Endothelial cell of umbilical vein (primary cell): ENCODE measurements at regions not wholly inside any gene's neighbourhood (a gene's known extent, or its start where the extent isn't known, plus 50 kb on each side); places are given as distances from the start of the nearest gene placed in this dataset.

Source experiments
- BruUV-seq: library from RNA; stranded (reverse); fragments of 400-500 nt; replicated peaks from 2 replicates; lab custom pipeline; 2021; lab: Mats Ljungman, UMichigan
- CTCF ChIA-PET: fragments of 300-600, 350-600 bp; sonication (Branson Sonifier 250); formaldehyde crosslinking; loops from one replicate; lab custom pipeline; 2021; ENCODE audit warnings: antibody characterized with exemption, inconsistent platforms; lab: Charles Lee
- POLR2A ChIA-PET: fragments of 300-600, 350-600 bp; sonication (Branson Sonifier 250); formaldehyde crosslinking; loops from one replicate; lab custom pipeline; 2021; ENCODE audit warnings: antibody characterized with exemption, inconsistent platforms; lab: Charles Lee
- DNase-seq: peaks from one replicate; pipeline ENCODE4 v3.0.0-alpha.2; 2011; ENCODE audit warnings: low read depth, low spot score
- FAIRE-seq: peaks from 2 replicates; lab custom pipeline; 2011; peaks lifted over from hg19 to GRCh38; lab: Jason Lieb, UNC
- H2AFZ ChIP-seq: 2 replicates; pipeline ENCODE4 v1.6.0; 2012; ENCODE audit warnings: low read depth, low read length, control low read depth, inconsistent platforms
- H3K27ac ChIP-seq: 2 replicates; pipeline ENCODE4 v1.5.1; 2011; ENCODE audit warnings: low read depth, mild to moderate bottlenecking, control low read depth, low read length, moderate library complexity; ENCODE audit not compliant: insufficient read depth
- H3K27me3 ChIP-seq, 2 experiments: 2 replicates each; pipeline versions ENCODE4 v1.6.0 to v1.6.1; 2011; ENCODE audit warnings: low read length in 2 of 2, mixed read lengths in 1 of 2; ENCODE audit not compliant: control insufficient read depth in 2 of 2, insufficient read depth in 2 of 2
- H3K36me3 ChIP-seq, 2 experiments: 2 replicates in 1 of 2; 3 replicates in 1 of 2; pipeline ENCODE4 v1.5.1; 2011; ENCODE audit warnings: low read length in 2 of 2, mild to moderate bottlenecking in 1 of 2, moderate library complexity in 1 of 2; ENCODE audit not compliant: control insufficient read depth in 2 of 2, insufficient read depth in 2 of 2; ENCODE audit errors: extremely low read depth in 1 of 2
- H3K4me1 ChIP-seq: 3 replicates; pipeline ENCODE4 v1.5.1; 2011; ENCODE audit warnings: mild to moderate bottlenecking, low read length; ENCODE audit not compliant: control insufficient read depth, insufficient read depth; ENCODE audit errors: extremely low read depth
- H3K4me2 ChIP-seq: 2 replicates; pipeline ENCODE4 v1.6.1; 2011; ENCODE audit warnings: low read length, control low read depth, mixed read lengths; ENCODE audit not compliant: insufficient read depth
- H3K4me3 ChIP-seq, 3 experiments: fragments of 200-600 bp in 1 of 3; sonication (generic), shearing (Covaris generic) in 1 of 3; replicated peaks in 1 of 3; 2 replicates each; pipeline ENCODE4 v1.5.1; 2011 to 2016; ENCODE audit warnings: control low read depth in 3 of 3, low read length in 3 of 3, mild to moderate bottlenecking in 2 of 3, inconsistent platforms in 1 of 3, low read depth in 1 of 3, moderate library complexity in 1 of 3; ENCODE audit not compliant: insufficient read depth in 1 of 3
- H3K79me2 ChIP-seq: 2 replicates; pipeline ENCODE4 v1.6.0; 2012; ENCODE audit warnings: low read length, inconsistent platforms; ENCODE audit not compliant: control insufficient read depth, insufficient read depth
- H3K9ac ChIP-seq: replicated peaks from 2 replicates; pipeline ENCODE3; 2011; ENCODE audit warnings: low read length, control low read depth; ENCODE audit not compliant: insufficient read depth; ENCODE audit errors: extremely low read depth
- H3K9me1 ChIP-seq: replicated peaks from 3 replicates; pipeline ENCODE4 v1.6.0; 2011; ENCODE audit warnings: mild to moderate bottlenecking, low read length; ENCODE audit not compliant: control insufficient read depth, insufficient read depth; ENCODE audit errors: extremely low read depth
- H3K9me3 ChIP-seq: replicated peaks from 2 replicates; pipeline ENCODE4 v1.5.1; 2012; ENCODE audit warnings: low read length, inconsistent platforms; ENCODE audit not compliant: control insufficient read depth, insufficient read depth
- H4K20me1 ChIP-seq: replicated peaks from 2 replicates; pipeline ENCODE3; 2011; ENCODE audit warnings: mild to moderate bottlenecking, low read length; ENCODE audit not compliant: control insufficient read depth, insufficient read depth; ENCODE audit errors: extremely low read depth
- EZH2 ChIP-seq: IDR thresholded peaks from 2 replicates; pipeline ENCODE4 v1.6.1; 2012; ENCODE audit warnings: borderline replicate concordance, low read depth, mild to moderate bottlenecking, moderate library complexity, low read length, inconsistent platforms; ENCODE audit not compliant: severe bottlenecking
- FOS ChIP-seq: IDR thresholded peaks from 2 replicates; pipeline ENCODE4 v1.6.1; 2011; ENCODE audit warnings: mild to moderate bottlenecking, low read length, moderate library complexity, borderline replicate concordance; ENCODE audit not compliant: insufficient read depth
- GATA2 ChIP-seq: IDR thresholded peaks from 2 replicates; pipeline ENCODE4 v1.7.0; 2011; ENCODE audit warnings: low read depth, mild to moderate bottlenecking, moderate library complexity, mixed read lengths, low read length; ENCODE audit not compliant: insufficient read length, insufficient read depth
- JUN ChIP-seq: IDR thresholded peaks from 2 replicates; pipeline ENCODE4 v1.6.1; 2011; ENCODE audit warnings: borderline replicate concordance, low read depth; ENCODE audit not compliant: insufficient read length, insufficient read depth
- MYC ChIP-seq: IDR thresholded peaks from one replicate; pipeline ENCODE4 v1.6.1; 2011; ENCODE audit warnings: mild to moderate bottlenecking, low read depth, low read length
- POLR2A ChIP-seq: IDR thresholded peaks from 2 replicates; pipeline ENCODE4 v1.6.1; 2012; ENCODE audit warnings: low read depth, mild to moderate bottlenecking, control low read depth, low read length
- POLR2AphosphoS5 ChIP-seq: IDR thresholded peaks from 2 replicates; pipeline ENCODE4 v1.6.1; 2012; ENCODE audit warnings: low read depth, mild to moderate bottlenecking, control low read depth, low read length, moderate library complexity; ENCODE audit not compliant: insufficient read depth
- dilution Hi-C: fragments of 300-500 bp; cut with MboI; formaldehyde crosslinking; loops from one replicate; pipeline ENCODE4 v1.15.0; 2019; ENCODE audit warnings: low sequenced_read_pairs; ENCODE audit not compliant: extremely low pct_ligation_motif_present
- intact Hi-C: fragments of 100-400 bp; cut with micrococcal nuclease; formaldehyde crosslinking; loops from one replicate; pipeline ENCODE4 v1.10.0; 2022
- TF ChIP-seq, protein P1 (sequence below): IDR thresholded peaks from 2 replicates; pipeline ENCODE4 v1.6.1; 2011; ENCODE audit not compliant: insufficient read depth, insufficient read length
- TF ChIP-seq, protein P2 (sequence below), 2 donors: IDR thresholded peaks; 1 replicate in 1 of 2; 2 replicates in 1 of 2; pipeline ENCODE4 v1.5.1; 2011; ENCODE audit warnings: low read length in 2 of 2, mild to moderate bottlenecking in 2 of 2, moderate library complexity in 2 of 2, control low read depth in 1 of 2, inconsistent platforms in 1 of 2, low read depth in 1 of 2; ENCODE audit not compliant: insufficient read depth in 1 of 2; ENCODE audit errors: extremely low read depth in 1 of 2

DNA sequence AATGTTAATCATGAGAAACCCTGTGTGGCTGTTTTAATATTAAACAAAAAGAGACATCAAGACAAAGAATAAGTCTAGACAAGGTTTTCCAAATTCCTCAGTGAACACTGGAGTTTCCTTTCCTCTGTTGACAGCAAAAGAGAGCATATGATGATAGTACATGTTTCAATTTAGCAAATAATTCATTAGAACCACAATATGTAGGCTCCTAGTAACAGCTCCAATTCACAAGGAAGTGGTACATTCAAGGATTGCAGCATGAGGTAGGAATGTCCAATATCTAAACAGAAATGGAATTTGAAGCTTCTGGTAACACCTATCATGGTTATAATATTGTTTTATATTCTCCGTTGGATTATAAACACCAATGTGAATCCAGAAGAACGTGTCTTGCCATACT, 203.8 kb upstream of the TECRL start:
- TF ChIP-seq, protein P1, sequence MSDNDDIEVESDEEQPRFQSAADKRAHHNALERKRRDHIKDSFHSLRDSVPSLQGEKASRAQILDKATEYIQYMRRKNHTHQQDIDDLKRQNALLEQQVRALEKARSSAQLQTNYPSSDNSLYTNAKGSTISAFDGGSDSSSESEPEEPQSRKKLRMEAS: no peak
- TF ChIP-seq POLR2A (no peak), POLR2AphosphoS5 (no peak), EZH2 (no peak), MYC (no peak), GATA2 (no peak), FOS (no peak), JUN (no peak)
- TF ChIP-seq, protein P2, sequence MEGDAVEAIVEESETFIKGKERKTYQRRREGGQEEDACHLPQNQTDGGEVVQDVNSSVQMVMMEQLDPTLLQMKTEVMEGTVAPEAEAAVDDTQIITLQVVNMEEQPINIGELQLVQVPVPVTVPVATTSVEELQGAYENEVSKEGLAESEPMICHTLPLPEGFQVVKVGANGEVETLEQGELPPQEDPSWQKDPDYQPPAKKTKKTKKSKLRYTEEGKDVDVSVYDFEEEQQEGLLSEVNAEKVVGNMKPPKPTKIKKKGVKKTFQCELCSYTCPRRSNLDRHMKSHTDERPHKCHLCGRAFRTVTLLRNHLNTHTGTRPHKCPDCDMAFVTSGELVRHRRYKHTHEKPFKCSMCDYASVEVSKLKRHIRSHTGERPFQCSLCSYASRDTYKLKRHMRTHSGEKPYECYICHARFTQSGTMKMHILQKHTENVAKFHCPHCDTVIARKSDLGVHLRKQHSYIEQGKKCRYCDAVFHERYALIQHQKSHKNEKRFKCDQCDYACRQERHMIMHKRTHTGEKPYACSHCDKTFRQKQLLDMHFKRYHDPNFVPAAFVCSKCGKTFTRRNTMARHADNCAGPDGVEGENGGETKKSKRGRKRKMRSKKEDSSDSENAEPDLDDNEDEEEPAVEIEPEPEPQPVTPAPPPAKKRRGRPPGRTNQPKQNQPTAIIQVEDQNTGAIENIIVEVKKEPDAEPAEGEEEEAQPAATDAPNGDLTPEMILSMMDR (IDR thresholded peaks at IDR 0.05; ENCODE audit: extremely low read depth in 1 of 2, insufficient read depth in 1 of 2, low read depth in 1 of 2, low read length in 2 of 2): no peak
- no peak overlapping the region for H3K9ac ChIP-seq
- no TSS peak for BruUV-seq
- no peak overlapping the region for H3K27ac ChIP-seq
- ChIA-PET CTCF (no interaction called here), POLR2A (no interaction called here)
- H3K4me3 ChIP-seq: no peak overlapping the region
- no peaks in the 10 kb centered on the region for H4K20me1 ChIP-seq
- H3K4me2 ChIP-seq: no peak overlapping the region
- DNase-seq (no peak), FAIRE-seq (no peak)
- no peaks in the 10 kb centered on the region for H3K79me2 ChIP-seq
- no peaks in the 10 kb centered on the region for H3K36me3 ChIP-seq
- dilution Hi-C loops (no loop called here), intact Hi-C loops (no loop called here)
- no peaks in the 10 kb centered on the region for H3K9me3 ChIP-seq
- H3K27me3 ChIP-seq: no peaks in the 10 kb centered on the region
- H3K9me1 ChIP-seq: no peaks in the 10 kb centered on the region
- H3K4me1 ChIP-seq: no peaks in the 10 kb centered on the region
- no peak overlapping the region for H2AFZ ChIP-seq
